Esophagus squamous epithelium (tissue), 4 donors: ENCODE measurements at regions not wholly inside any gene's neighbourhood (a gene's known extent, or its start where the extent isn't known, plus 50 kb on each side); places are given as distances from the start of the nearest gene placed in this dataset.

Experiments
- CTCF ChIP-seq, 6 experiments: fragments of 450-650 bp in 4 of 6; fragments of 200-600 bp in 2 of 6; sonication (generic) in 2 of 6; IDR thresholded peaks; one replicate each; pipeline ENCODE4 v1.5.1; 2016 to 2019; ENCODE audit warnings: antibody characterized with exemption in 6 of 6, mild to moderate bottlenecking in 4 of 6, moderate library complexity in 4 of 6
- POLR2A ChIP-seq, 4 donors: fragments of 450-650 bp; IDR thresholded peaks; one replicate each; pipeline ENCODE4 v1.6.1; 2017; ENCODE audit warnings: antibody characterized with exemption in 4 of 4, mild to moderate bottlenecking in 4 of 4, moderate library complexity in 3 of 4

- TF ChIP-seq CTCF (IDR thresholded peaks at IDR 0.05) (no peak), POLR2A (IDR thresholded peaks at IDR 0.05) (no peak)
Observed at GRCh38 chr5:2553611-2554010, 197.9 kb downstream of the IRX2 start.
